ENCODE measurements at regions not wholly inside any gene's neighbourhood (a gene's known extent, or its start where the extent isn't known, plus 50 kb on each side); places are given as distances from the start of the nearest gene placed in this dataset.

- DNase-seq (ENCODE audit: low spot score): no peak
- no peak for ATAC-seq
- intact Hi-C loops (cut with DNase I): no loop called here
Measured at GRCh38 chr21:35239811-35240219, 190.7 kb upstream of the RUNX1 start.

- no peak for DNase-seq (ENCODE audit: low spot score)
- intact Hi-C loops (cut with DNase I): no loop called here
- ATAC-seq: no peak
Measured at GRCh38 chr21:35238119-35238518, 189.0 kb upstream of the RUNX1 start.

- DNase-seq (ENCODE audit: low spot score): no peak
- no peak for ATAC-seq
- intact Hi-C loops (cut with DNase I): no loop called here
Measured at GRCh38 chr21:35237287-35237686, 188.2 kb upstream of the RUNX1 start.

GRCh38 chr21:35236090-35236489 lies 187.0 kb upstream of the RUNX1 start:
- intact Hi-C loops (cut with DNase I): no loop called here
- DNase-seq (ENCODE audit: low spot score) (no peak), ATAC-seq (no peak)

GRCh38 chr21:35234725-35235124 lies 185.6 kb upstream of the RUNX1 start:
- ATAC-seq: no peak
- intact Hi-C loops (cut with DNase I): no loop called here
- DNase-seq (ENCODE audit: low spot score): no peak

GRCh38 chr21:35233756-35234155 lies 184.7 kb upstream of the RUNX1 start:
- intact Hi-C loops (cut with DNase I): no loop called here
- ATAC-seq: no peak
- DNase-seq (ENCODE audit: low spot score): no peak

GRCh38 chr21:35232545-35233176 lies 183.6 kb upstream of the RUNX1 start:
- intact Hi-C loops (cut with DNase I): no loop called here
- no peak for DNase-seq (ENCODE audit: low spot score)
- ATAC-seq: no peak

GRCh38 chr21:35231090-35231489 lies 182.0 kb upstream of the RUNX1 start:
- intact Hi-C loops (cut with DNase I): no loop called here
- no peak for DNase-seq (ENCODE audit: low spot score)
- ATAC-seq: no peak

GRCh38 chr21:35229290-35229689 lies 180.2 kb upstream of the RUNX1 start:
- intact Hi-C loops (cut with DNase I): no loop called here
- ATAC-seq (no peak), DNase-seq (ENCODE audit: low spot score) (no peak)

- no peak for ATAC-seq
- DNase-seq (ENCODE audit: low spot score): no peak
- intact Hi-C loops (cut with DNase I): no loop called here
Measured at GRCh38 chr21:35227786-35228185, 178.7 kb upstream of the RUNX1 start.

GRCh38 chr21:35226968-35227744 lies 178.1 kb upstream of the RUNX1 start:
- ATAC-seq: no peak
- no peak for DNase-seq (ENCODE audit: low spot score)
- intact Hi-C loops (cut with DNase I): no loop called here

- peak; percentile 88 for ATAC-seq
- DNase-seq (ENCODE audit: low spot score): no peak
- intact Hi-C loops (cut with DNase I): no loop called here
Measured at GRCh38 chr21:35226328-35226727, 177.2 kb upstream of the RUNX1 start.

- DNase-seq (ENCODE audit: low spot score): no peak
- intact Hi-C loops (cut with DNase I): no loop called here
- no peak for ATAC-seq
Measured at GRCh38 chr21:35225573-35225972, 176.5 kb upstream of the RUNX1 start.

- DNase-seq (ENCODE audit: low spot score): no peak
- intact Hi-C loops (cut with DNase I): no loop called here
- ATAC-seq: no peak
Measured at GRCh38 chr21:35223480-35224156, 174.5 kb upstream of the RUNX1 start.

- intact Hi-C loops (cut with DNase I): no loop called here
- DNase-seq (ENCODE audit: low spot score): no peak
- peak; percentile 53 for ATAC-seq
Measured at GRCh38 chr21:35222541-35222941, 173.4 kb upstream of the RUNX1 start.

GRCh38 chr21:35222021-35222420 lies 172.9 kb upstream of the RUNX1 start:
- intact Hi-C loops (cut with DNase I): no loop called here
- no peak for DNase-seq (ENCODE audit: low spot score)
- no peak for ATAC-seq

- DNase-seq (ENCODE audit: low spot score) (no peak), ATAC-seq (no peak)
- intact Hi-C loops (cut with DNase I): no loop called here
Measured at GRCh38 chr21:35220301-35220700, 171.2 kb upstream of the RUNX1 start.

GRCh38 chr21:35219719-35220118 lies 170.6 kb upstream of the RUNX1 start:
- intact Hi-C loops (cut with DNase I): no loop called here
- no peak for ATAC-seq
- no peak for DNase-seq (ENCODE audit: low spot score)

- intact Hi-C loops (cut with DNase I): no loop called here
- ATAC-seq (no peak), DNase-seq (ENCODE audit: low spot score) (no peak)
Measured at GRCh38 chr21:35219291-35219690, 170.2 kb upstream of the RUNX1 start.

- intact Hi-C loops (cut with DNase I): no loop called here
- ATAC-seq (no peak), DNase-seq (ENCODE audit: low spot score) (no peak)
Measured at GRCh38 chr21:35217504-35218060, 168.5 kb upstream of the RUNX1 start.
